Transverse colon (tissue), 4 donors: ENCODE measurements at regions not wholly inside any gene's neighbourhood (a gene's known extent, or its start where the extent isn't known, plus 50 kb on each side); places are given as distances from the start of the nearest gene placed in this dataset.

Source experiments
- EP300 ChIP-seq: sonication (generic); formaldehyde crosslinking; IDR thresholded peaks from one replicate; pipeline ENCODE4 v1.6.1; 2017; ENCODE audit warnings: antibody characterized with exemption, low read depth
- POLR2A ChIP-seq: fragments of 450-650 bp; IDR thresholded peaks from one replicate; pipeline ENCODE4 v1.6.1; 2016; ENCODE audit warnings: antibody characterized with exemption, mild to moderate bottlenecking, moderate library complexity
- POLR2AphosphoS5 ChIP-seq, 3 donors: sonication (generic); formaldehyde crosslinking; IDR thresholded peaks; one replicate each; pipeline ENCODE4 v1.6.1; 2016; ENCODE audit warnings: antibody characterized with exemption in 3 of 3
- TF ChIP-seq, protein P1 (sequence below), 5 experiments: fragments of 200-600 bp in 3 of 5; fragments of 450-650 bp in 2 of 5; sonication (generic) in 3 of 5; IDR thresholded peaks; 1 replicate in 2 of 5; 2 replicates in 3 of 5; pipeline ENCODE4 v1.5.1; 2016 to 2017; ENCODE audit warnings: antibody characterized with exemption in 5 of 5, inconsistent platforms in 3 of 5, mild to moderate bottlenecking in 2 of 5, moderate library complexity in 1 of 5

DNA sequence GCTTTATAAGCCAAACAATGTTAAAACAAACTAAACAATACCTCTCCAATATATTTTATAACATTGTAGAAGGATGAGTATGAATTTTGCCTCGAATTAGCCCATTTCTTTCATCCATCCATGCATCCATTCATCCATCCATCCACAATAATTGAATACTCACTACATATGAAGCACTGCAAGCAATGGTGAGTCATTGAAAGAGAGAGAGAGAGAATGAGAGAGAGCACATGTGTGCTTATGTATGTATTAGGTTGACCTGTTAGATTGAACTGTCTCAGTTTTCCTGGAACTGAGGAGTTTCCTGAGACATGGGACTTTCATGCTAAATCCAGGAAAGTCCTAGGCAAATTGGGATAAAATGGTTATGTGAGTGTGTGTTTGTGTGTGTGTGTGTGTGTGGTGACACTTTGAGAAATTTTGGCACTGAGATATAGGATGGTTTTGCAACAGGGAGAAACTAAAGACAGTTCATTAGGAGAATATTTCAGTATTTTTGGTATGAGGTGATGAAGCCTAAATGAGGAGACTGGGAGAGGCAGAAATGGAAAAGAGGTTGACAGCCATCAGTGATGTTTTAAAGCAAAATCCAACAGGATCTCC, 98.4 kb downstream of the C12orf75 start:
- TF ChIP-seq EP300 (no peak), POLR2AphosphoS5 (IDR thresholded peaks at IDR 0.05) (no peak), POLR2A (no peak)
- TF ChIP-seq, protein P1, sequence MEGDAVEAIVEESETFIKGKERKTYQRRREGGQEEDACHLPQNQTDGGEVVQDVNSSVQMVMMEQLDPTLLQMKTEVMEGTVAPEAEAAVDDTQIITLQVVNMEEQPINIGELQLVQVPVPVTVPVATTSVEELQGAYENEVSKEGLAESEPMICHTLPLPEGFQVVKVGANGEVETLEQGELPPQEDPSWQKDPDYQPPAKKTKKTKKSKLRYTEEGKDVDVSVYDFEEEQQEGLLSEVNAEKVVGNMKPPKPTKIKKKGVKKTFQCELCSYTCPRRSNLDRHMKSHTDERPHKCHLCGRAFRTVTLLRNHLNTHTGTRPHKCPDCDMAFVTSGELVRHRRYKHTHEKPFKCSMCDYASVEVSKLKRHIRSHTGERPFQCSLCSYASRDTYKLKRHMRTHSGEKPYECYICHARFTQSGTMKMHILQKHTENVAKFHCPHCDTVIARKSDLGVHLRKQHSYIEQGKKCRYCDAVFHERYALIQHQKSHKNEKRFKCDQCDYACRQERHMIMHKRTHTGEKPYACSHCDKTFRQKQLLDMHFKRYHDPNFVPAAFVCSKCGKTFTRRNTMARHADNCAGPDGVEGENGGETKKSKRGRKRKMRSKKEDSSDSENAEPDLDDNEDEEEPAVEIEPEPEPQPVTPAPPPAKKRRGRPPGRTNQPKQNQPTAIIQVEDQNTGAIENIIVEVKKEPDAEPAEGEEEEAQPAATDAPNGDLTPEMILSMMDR (IDR thresholded peaks at IDR 0.05), result no peak
